Cardiac muscle cell (in vitro differentiated cells and primary cell): ENCODE measurements at regions not wholly inside any gene's neighbourhood (a gene's known extent, or its start where the extent isn't known, plus 50 kb on each side); places are given as distances from the start of the nearest gene placed in this dataset.

ENCODE experiments used
- DNase-seq, 2 donors: peaks; one replicate each; pipeline versions ENCODE4 v3.0.0 to v3.0.0-alpha.2; 2010 to 2017; ENCODE audit warnings: low read depth in 1 of 2, low spot score in 1 of 2
- H3K27ac ChIP-seq: fragments of 200-600 bp; sonication (generic); 2 replicates; pipeline ENCODE4 v1.5.1; 2016
- H3K27me3 ChIP-seq: fragments of 200-600 bp; sonication (generic); 2 replicates; pipeline ENCODE4 v1.6.0; 2016; ENCODE audit warnings: control low read depth
- H3K36me3 ChIP-seq: fragments of 200-600 bp; sonication (generic); 2 replicates; pipeline ENCODE4 v1.5.1; 2016; ENCODE audit warnings: control low read depth
- H3K4me1 ChIP-seq: fragments of 200-600 bp; sonication (generic); 2 replicates; pipeline ENCODE4 v1.8.1; 2017; ENCODE audit warnings: low read depth, mild to moderate bottlenecking, mixed run types
- H3K4me3 ChIP-seq: fragments of 200-600 bp; sonication (generic); 2 replicates; pipeline ENCODE4 v1.5.1; 2016; ENCODE audit warnings: mild to moderate bottlenecking
- H3K9me3 ChIP-seq: fragments of 200-600 bp; sonication (generic); 2 replicates; pipeline ENCODE4 v1.5.1; 2017; ENCODE audit warnings: low read depth, mild to moderate bottlenecking, control low read depth
- TF ChIP-seq, protein P1 (sequence below): IDR thresholded peaks from 2 replicates; pipeline ENCODE4 v1.5.1; 2012; ENCODE audit warnings: low read depth, mild to moderate bottlenecking, low read length

DNA sequence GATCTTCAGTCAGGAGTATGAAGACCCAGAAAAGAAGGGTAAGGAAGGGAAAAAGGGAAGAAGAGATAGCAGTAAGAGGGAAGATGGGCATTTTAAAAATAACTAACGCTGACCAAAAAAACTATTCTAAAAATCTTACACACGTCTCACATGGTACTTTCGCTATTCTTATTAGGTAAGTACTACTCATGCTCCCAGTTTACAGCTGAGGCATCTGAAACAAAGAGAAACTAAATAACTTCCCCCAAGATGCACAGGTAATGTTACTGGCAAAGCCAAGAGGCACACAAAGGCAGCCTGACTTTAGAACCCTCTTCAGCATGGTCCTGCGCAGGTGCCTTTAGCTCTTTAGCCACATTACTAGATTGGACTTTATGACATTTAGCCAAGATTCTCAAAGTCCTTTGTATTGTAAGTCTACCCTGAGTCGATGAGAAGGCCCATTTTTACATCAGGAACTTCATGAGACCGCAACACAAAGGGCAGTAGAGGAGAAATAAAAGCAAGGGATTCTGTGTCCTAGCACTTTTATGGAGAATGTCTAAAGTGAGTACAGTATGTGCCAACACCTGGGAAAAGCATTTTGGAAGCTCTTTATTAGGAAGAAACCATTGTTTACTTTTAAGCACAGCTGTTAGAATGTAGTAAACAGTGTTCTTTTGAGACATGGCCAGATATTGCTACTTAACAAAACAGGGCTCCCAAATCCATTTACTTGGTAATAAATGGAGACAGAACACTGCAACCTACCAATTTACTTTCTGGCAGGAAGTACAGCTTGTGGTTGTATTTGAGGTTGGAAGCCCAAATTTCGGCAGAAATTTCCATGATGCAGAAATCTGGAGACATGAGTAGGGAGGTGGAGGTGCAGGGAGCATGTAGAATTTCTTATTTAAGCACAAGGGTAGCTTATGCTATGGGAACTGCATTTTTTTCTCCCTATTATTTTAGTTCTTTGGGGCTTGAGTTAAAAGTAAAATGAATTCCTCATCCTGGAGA is 250.7 kb downstream of the KCTD12 start:
- Histone ChIP-seq H3K27ac (no peak overlapping the region), H3K9me3 (no peaks in the 10 kb centered on the region), H3K4me1 (peaks cover 4% of the 10 kb centered on the region), H3K27me3 (peaks cover 22% of the 10 kb centered on the region), H3K4me3 (no peak overlapping the region), H3K36me3 (no peaks in the 10 kb centered on the region)
- TF ChIP-seq, protein P1, sequence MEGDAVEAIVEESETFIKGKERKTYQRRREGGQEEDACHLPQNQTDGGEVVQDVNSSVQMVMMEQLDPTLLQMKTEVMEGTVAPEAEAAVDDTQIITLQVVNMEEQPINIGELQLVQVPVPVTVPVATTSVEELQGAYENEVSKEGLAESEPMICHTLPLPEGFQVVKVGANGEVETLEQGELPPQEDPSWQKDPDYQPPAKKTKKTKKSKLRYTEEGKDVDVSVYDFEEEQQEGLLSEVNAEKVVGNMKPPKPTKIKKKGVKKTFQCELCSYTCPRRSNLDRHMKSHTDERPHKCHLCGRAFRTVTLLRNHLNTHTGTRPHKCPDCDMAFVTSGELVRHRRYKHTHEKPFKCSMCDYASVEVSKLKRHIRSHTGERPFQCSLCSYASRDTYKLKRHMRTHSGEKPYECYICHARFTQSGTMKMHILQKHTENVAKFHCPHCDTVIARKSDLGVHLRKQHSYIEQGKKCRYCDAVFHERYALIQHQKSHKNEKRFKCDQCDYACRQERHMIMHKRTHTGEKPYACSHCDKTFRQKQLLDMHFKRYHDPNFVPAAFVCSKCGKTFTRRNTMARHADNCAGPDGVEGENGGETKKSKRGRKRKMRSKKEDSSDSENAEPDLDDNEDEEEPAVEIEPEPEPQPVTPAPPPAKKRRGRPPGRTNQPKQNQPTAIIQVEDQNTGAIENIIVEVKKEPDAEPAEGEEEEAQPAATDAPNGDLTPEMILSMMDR, result no peak
- no peak for DNase-seq

DNA sequence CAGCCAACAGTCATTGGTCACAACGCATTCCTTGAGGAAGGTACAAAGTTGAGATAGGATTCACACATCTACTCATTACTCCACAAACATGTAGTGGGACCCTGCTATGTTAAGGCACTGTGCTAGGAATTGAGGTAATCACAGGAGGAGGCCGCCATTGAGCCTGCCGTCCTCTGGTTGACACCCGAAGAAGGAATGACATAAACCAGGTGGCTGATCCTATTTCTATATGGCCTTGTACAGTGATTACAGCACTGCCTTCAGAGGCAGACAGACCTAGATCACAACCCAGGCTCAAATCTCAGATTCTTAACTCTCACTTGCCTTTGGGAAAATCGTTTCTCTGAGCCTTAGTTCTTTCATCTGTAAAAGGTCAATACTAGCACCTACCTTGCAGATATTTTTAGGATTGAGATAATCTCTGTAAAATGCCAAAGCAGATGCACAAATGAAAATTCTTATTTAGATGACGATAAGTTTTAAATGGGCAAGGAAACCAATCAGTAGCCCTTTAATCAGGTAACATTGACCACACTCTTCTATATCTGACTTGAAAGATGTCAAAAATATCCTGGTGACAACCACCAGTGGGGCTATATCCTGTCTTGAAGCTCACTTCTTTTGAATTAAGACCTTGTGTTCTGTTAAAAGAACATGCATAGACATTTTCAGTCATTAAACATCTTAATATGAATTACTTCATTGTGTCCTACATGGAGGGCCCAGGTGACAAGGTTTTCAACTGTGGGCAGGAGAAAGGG is 251.6 kb downstream of the KCTD12 start:
- H3K36me3 ChIP-seq, result no peaks in the 10 kb centered on the region
- peaks cover 4% of the 10 kb centered on the region for H3K4me1 ChIP-seq
- peaks cover 32% of the 10 kb centered on the region for H3K27me3 ChIP-seq
- H3K9me3 ChIP-seq, result no peaks in the 10 kb centered on the region
- TF ChIP-seq, protein P1, result no peak
- H3K4me3 ChIP-seq, result no peak overlapping the region
- DNase-seq, result peak in 1 of 2 donors; percentile 17
- no peak overlapping the region for H3K27ac ChIP-seq

DNA sequence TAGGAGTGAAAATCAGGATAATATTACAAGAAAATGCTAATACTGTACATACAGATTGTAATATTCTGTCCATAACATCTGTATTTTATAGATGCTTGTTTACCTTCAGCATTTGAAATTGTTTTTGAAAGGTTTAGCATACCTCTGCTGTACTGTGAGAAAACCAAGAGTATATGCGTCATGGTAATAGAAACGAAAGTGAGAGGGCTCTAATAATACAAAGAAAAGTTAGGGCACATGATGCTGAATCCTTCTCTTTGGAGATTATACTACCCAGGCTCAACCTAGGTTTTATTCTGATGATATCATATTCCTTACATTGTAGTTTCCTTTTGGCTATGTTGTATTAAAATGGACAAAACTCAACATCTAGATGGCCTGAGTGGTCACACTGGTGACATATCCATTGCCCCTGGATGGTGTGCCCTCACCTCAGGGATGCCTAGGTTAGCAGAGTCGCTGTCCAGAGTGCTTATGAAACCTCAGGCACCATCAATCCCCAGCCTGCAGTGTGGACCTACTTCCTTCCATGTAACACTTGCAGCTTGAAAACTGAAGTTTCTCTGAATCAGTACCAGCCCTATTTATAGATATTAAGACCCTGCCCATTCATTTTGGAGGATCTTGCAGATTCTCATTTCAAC is 253.7 kb downstream of the KCTD12 start:
- Histone ChIP-seq H3K36me3 (no peaks in the 10 kb centered on the region), H3K9me3 (no peaks in the 10 kb centered on the region), H3K4me1 (peaks cover 4% of the 10 kb centered on the region), H3K4me3 (no peak overlapping the region), H3K27me3 (peaks cover 32% of the 10 kb centered on the region), H3K27ac (no peak overlapping the region)
- TF ChIP-seq, protein P1, result no peak
- DNase-seq, result peak; percentile 10 to 81

DNA sequence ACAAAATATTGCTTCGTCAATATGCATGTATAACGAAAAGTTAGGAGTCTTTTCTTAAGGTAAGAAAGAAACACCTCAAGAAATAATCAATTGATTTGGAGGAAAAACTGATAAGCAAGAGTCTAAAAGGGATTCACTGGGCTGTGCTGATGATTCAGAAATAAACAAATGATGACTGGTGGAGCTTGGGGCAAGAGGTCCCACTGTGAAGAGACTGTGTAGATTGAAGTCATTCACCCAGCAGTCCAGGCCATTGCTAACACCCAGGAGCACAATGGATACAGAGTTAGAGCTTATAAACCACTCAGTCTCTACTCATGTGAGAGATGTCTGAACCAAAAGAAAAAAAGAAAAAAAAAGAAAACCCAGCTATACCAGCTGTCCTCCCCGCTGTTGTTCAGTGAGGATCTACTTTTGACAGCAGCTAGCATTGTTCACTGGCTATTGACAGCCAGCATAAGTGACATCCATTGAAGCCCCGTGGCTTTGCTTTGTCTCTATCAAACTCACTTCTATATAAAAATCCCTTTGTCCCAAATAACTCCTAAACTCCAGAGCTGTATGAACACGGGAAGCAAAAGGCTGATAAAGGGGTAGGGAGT is 255.5 kb downstream of the KCTD12 start:
- H3K4me1 ChIP-seq, result peaks cover 4% of the 10 kb centered on the region
- no peak overlapping the region for H3K27ac ChIP-seq
- H3K27me3 ChIP-seq, result peaks cover 29% of the 10 kb centered on the region
- H3K9me3 ChIP-seq, result no peaks in the 10 kb centered on the region
- no peak overlapping the region for H3K4me3 ChIP-seq
- no peak for DNase-seq
- H3K36me3 ChIP-seq, result no peaks in the 10 kb centered on the region
- TF ChIP-seq, protein P1, result no peak
